Globus pallidus (tissue), 1 donor: ENCODE measurements at regions not wholly inside any gene's neighbourhood (a gene's known extent, or its start where the extent isn't known, plus 50 kb on each side); places are given as distances from the start of the nearest gene placed in this dataset.
"Not testable (repeated sequence)": the region's sequence is repeated elsewhere in the genome, so short reads cannot be mapped to it uniquely, and the experiment has no call there.

Source experiments
- DNase-seq: peaks from one replicate; pipeline ENCODE4 v3.0.0-alpha.2; 2015; ENCODE audit warnings: low spot score

DNA sequence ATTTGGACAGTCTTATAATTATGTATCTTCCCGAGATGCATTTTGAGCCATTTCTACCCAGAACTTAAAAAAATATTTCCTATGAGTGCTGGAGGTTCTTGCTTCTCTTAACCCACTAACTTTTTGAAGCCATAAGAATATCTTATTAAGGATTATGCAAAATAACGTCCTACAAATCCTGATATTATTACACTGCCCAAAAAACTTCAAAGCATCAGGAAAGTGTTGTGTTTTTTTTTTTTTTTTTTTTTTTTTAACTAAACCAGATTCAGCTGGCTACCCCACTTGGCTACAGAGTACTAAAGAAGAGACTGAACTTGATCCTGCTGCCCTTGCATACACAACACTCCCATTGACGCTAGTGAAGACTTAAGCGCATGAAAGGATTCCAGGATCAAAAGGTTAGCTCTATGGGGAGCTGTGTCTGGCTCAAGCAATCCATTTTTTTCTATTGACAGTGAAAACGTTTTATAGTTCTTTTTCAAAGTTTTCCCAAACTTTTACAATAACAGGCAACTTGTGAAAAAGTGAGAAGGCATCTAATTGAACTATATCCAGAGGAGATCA is 141.4 kb downstream of the KCNRG start:
- no peak for DNase-seq

DNA sequence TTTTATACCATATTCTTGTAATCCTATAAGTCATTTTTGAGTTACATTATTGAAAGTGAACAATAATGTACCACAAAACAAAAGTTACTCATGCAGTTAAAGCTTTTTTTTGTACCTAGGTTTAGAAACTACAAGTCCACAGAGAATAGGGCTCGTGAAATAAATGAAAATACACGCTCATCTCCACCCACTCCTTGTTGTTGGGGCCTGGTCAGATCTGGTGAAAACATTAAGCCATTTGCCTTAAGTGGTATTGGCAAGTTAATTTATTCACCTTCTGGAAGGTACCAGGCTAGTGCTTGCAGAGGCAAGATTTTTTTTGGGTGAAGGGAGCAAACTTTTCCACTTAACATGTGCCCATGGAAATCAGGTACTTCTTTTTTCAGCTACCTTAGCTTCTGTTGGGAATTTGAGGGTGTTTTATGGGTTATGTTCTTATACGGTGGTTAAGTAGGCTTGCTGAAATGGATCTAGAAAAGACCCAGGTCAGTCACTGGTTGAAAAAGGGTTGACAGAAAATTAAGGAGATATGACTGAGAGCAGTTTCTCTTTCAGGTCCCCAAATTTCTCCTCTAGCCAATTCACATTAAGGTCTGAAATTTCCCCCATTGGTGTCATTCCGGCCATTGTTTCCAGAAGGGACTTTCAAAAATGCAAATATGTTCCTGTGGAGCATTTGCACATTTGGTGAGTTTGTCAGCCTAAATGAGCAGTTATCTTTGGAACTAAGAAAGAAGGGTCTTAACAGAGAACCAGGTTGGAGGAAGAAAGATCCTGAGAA is 143.3 kb downstream of the KCNRG start:
- no peak for DNase-seq

DNA sequence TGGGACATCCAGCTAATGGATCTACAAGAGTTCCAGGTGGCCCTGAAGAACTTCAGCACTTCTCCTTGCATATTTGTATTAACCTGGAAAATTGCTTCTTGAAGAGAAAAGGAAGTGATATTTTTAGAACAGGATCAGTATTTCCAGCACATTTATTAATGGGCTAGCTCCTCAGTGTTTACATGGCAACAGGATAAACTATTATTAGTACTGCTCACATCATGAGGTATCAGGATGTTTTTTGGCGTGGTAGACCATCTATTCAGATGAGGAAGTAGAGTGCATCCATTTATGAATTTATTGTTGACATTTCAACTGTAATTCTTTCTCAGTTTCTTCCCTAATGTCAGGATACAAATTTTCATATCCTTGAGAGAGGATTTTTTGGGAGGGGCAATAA is 144.4 kb downstream of the KCNRG start:
- no peak for DNase-seq

DNA sequence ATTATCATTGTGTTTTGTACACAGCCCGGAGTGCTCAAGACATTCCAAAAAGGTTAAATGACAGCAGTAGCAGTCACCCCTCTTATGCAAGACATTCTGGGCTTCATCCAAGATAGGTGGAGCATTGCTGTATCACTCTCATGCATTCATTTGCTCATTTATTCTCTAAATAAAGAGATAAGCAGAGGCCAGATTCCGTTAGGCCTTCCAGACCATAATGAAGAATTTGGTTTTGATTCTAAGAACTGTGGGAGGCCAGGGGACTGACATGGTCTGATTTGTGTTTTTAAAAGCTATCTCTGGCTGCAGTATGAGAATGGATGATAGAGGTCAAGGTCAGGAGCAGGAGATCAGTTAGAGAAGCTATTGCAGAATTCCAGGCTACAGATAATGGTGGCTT is 145.8 kb downstream of the KCNRG start:
- DNase-seq = no peak

DNA sequence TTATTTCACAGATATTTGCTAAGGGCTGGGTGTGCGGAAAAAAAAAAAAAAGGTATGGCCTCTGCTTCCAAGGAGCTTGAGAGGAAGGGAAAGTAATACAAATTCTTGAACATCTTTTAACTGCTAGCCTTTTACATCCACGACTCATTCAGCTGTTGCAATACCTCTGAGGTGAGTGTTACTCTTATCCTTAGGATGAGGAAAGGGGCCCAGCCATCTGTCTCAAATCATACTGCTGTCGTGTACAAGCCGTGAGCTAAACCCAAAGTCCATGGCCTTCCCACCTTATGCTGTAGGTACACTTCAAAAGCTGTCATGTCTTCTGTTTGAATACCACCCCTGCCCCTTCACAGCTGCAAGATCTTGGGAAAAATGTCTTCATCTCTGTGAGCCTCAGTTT is 146.8 kb downstream of the KCNRG start:
- DNase-seq = no peak

DNA sequence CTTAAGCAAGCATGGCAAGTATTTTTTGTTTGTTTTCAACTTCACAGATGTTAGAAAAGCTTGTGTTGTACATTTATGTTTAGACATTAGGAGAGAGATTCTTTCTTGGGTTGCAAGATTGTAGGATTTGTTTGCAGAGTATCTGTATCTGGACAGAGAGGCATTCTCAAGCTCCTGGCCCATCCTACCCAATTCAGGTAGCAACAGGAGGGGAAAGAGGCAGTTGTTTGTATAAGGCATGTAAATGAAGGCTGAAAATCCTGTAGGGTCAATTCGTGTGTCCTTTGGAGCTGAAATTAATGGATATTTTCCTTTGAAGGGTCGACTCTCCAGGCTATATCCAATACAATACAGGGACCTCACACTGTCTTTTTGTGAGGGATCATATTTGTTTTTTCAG is 147.3 kb downstream of the KCNRG start:
- DNase-seq = no peak

DNA sequence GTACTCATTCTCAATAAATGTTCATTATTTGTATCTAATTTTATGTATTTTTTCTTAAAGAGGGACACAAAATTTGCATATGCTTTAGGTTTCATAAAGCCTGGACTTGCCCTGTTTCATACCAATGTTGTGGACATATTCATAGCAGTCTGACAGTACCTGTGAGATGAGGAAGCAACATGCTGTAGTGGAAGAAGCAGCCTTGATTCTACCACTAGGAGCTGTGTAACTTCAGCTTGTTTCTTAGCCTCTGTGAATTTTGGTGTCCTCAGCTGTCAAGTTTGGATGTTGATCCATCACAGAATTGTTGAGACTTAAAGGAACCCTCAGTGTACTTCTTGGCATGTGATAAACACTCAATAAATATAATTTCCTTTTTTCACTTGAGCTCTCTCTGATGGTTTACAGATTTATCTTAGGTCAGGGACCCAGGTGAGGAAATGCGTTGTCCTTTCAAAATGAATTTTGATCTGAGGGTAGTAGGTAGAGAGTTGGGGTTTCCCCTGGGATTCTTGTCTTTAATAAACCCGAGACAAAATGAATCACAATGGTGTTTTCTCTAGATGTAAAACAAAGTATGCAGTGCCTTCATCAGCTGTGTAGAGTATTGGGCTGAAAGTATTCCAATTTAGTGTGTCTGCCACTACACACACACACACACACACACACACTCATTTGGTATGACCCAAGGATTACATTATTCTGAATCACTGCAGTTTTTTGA is 152.1 kb downstream of the KCNRG start:
- DNase-seq = no peak

DNA sequence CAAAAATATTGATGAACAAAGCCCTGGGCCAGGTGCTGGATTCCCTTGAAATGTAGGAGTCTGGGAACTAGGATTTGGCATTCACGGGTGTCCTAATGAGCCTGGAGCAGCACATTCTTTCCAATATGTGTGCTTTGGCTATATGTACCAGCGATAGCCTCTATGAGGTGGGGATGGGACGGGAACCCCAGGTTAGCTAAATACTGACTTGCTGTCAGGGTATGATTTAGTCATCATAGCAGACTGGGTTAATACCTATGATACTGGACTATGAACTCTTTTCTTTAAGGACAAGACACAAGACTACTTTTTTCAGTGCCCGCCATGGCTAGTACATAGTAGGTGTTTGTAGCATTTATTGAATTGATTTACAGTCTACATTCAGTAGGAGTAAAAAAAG is 152.7 kb downstream of the KCNRG start:
- no peak for DNase-seq

DNA sequence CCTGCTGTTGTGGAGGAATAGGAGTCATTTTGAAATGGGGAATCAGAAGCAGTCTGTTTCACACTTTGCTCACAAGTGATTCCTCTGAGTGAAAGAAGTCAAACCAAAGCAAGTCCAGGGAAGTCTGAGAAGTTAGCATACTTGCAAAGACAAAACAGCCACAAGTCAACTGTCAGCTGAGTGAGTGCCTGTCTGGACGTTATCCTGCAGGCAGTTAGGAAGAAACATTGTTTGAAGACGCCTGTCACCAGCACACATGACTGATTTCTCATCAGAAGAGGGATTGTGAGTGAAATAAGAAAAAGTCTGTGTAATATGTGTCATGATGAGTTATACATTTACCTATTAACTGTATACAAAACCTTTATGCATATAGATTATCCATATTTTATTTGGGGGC is 153.5 kb downstream of the KCNRG start:
- DNase-seq = no peak

DNA sequence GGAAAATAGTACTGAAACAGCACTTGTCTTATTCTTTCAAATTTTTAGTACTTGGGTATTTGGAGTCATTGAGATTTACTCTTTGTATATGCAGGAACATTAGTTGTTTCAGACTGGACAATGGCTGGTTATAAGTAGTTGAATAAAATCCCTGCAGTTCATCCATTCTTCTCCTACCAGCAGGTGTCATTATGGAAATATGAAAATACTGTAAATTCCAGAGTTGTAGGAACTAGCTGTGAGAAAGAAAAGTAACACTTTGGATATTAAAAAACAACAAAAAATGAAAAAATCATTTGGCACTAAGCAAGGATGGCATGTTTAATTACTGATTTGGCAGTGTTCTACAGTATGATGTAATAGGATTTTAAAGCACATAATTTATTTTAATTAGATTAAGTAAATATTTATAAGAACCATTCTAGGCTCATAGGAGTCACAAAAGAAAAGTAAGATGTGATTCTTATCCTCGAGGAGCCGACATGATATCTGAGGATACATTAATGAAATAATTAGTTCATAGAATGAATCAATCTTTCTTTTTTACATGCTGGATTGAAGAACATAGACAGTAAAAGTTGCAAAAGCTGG is 155.3 kb downstream of the KCNRG start:
- no peak for DNase-seq

DNA sequence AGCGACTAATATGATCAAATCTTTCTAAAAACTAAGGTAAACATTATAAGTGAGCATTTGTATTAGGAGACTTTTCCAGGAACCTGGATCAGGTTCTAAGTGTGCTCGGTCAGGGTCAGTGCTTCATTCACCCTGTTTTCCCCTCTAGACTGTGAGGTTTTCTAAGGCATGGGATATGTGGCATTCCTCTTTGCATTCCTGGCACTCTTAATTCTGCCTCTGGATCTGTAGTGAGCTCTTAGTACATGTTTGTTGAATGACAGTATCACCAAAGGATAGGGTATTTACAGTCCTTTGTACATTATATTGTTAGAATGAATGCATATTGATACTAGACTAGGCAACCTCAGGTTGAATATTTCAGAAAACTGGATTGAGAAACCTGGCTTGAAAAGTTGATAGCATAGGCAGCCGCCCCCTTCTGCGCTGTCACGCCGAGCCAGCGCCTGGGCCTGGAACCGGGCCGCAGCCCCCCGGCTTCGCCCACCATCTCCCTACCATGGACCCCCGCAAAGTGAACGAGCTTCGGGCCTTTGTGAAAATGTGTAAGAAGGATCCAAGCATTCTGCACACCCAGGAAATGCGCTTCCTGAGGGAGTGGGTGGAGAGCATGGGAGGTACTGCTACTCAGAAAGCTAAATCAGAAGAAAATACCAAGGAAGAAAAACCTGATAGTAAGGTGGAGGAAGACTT is 156.5 kb downstream of the KCNRG start:
- no peak for DNase-seq

DNA sequence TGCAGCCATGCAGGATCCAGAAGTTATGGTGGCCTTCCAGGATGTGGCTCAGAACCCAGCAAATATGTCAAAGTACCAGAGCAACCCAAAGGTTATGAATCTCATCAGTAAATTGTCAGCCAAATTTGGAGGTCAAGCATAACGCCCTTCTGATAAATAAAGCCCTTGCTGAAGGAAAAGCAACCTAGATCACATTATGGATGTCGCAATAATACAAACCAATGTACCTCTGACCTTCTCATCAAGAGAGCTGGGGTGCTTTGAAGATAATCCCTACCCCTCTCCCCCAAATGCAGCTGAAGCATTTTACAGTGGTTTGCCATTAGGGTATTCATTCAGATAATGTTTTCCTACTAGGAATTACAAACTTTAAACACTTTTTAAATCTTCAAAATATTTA is 157.8 kb downstream of the KCNRG start:
- DNase-seq = not testable (repeated sequence)

DNA sequence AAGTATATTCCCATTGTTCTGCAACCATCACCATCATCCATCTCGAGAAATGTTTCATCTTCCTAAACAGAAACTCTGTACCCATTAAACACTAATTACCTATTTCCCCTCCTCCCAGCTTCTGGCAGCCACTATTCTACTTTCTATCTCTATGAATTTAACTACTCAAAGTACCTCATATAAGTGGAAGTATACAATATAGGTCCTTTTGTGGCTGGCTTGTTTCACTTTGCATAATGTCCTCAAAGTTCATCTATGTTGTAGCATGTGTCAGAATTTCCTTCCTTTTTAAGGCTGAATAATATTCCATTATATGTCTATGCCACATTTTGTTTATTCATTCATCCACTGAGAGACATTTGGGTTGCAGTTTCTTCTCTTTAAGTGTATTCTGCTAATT is 159.4 kb downstream of the KCNRG start:
- no peak for DNase-seq

DNA sequence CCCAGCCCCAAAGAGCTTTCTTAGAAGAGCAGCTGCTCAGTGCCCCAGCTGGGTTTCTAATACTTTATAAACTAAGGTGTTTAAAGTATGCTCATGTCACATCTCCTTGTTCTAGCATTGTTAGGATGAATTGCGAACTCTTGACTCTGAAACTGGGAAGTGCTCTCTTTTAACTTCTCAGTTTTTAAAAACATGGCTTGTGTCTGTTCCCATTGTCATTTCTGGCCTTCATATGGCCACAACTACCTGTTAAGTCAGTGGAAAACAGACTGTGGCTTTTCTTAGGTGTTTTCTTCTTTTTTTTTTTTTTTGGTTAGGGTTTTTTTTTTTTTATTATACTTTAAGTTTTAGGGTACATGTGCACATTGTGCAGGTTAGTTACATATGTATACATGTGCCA is 164.7 kb downstream of the KCNRG start:
- DNase-seq = no peak

DNA sequence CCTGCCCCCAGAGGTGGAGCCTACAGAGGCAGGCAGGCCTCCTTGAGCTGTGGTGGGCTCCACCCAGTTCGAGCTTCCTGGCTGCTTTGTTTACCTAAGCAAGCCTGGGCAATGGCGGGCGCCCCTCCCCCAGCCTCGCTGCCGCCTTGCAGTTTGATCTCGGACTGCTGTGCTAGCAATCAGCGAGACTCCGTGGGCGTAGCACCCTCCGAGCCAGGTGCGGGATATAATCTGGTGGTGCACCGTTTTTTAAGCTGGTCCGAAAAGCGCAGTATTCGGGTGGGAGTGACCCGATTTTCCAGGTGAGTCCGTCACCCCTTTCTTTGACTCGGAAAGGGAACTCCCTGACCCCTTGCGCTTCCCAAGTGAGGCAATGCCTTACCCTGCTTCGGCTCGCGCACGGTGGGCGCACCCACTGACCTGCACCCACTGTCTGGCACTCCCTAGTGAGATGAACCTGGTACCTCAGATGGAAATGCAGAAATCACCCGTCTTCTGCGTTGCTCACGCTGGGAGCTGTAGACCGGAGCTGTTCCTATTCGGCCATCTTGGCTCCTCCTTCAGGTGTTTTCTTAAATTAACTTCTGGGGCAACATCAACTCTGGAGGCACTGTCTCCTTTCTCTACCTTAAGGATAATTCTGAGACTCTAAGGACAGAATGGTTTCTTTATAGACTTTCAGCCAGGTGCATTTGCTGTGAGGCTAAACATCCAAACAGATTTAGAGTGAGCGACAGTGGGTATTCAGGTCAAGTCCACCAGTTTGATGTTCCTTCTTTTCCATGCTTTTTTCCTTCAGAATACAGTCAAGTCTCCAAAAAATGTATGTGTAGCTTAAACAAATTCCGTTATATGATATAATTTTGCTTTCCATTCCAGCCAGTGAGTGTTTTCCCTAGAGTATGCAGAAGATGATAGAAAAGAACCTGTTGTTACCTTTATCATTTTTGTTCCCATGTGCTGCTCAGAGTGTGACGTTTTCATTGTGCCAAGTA is 170.8 kb downstream of the KCNRG start:
- DNase-seq = not testable (repeated sequence)

DNA sequence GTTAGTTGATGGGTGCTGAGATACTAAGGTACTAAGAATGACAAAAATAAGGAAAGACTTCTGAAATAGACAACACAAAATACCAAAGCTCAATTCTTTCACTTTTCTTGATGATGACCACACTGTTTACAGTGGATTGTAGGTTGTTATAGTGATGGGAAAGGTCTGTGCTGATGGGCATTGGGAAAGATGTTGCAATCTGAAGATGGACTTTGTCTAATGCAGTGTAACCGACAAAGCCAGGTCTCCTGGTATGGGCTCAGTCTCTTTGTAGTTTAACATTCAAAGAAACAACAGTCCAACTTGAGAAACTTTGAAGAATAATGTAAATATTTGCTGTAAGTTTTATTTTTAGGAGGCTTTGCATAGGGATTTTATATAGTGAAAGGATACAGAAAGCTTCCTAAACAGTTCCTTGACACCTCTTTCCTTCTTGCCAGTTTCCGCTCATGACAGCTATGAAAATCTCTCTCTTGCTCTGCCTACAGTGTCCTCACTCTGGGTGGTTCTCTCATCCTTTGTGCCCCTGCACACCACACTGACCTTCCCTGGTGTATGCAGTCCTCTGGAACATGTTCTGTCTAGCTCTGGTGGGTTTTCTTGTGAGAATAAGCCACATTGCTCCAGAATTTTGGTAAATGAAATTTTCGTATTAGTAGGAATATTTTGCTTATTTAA is 172.2 kb downstream of the KCNRG start:
- DNase-seq = no peak

DNA sequence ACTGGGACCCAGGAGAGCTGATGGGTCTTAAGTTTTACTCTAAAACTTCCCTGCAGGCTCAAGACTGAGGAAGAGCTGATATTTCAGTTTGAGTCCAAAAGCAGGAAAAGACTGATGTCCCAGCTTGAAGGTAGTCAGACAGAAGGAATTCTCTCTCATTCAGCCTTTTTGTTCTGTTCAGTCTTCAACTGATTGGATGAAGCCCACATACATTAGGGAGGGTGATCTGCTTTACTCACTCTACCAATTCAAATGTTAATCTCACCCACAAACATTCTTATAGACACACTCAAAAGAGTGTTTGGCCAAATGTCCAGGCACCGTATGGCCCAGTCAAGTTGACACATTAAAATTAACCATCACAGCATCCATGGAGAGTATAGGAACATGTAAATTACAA is 173.5 kb downstream of the KCNRG start:
- DNase-seq = no peak

DNA sequence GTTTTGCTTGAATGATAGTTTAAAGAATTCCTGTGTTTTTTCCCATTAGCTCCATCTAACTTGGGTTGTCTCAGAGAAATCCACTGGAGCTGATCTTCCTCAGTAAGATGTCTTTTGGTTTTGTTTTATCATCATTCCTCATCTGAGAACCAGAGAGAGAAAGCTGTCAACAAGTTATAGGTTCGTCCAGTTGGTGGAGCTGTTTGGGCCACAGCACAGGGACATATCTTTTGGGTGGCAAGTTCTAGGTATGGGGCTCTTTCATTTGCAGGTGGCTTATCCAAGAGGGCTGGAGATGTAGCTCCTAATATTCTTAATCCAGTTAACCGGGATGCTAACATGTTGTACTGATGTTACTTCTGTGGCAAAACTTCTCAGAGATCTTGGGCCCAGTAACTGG is 174.2 kb downstream of the KCNRG start:
- no peak for DNase-seq

DNA sequence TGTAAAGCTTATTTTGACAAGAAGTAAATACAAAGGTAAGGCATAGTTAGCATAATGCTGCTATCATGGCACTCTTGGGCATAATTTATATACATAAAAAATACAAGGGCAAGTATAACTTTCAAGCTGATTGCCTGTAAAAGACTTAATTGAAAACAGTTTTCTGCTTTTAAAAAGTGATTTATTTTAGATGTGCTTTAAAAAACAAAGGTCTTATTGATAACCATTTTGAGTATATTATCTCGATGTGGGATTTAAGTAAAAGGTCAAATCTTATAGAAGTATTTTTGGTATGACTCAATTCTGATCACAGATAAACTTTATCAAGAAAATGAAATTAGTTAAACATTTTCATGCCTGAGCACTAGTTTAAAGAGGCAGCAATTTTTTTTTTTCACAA is 175.8 kb downstream of the KCNRG start:
- no peak for DNase-seq

DNA sequence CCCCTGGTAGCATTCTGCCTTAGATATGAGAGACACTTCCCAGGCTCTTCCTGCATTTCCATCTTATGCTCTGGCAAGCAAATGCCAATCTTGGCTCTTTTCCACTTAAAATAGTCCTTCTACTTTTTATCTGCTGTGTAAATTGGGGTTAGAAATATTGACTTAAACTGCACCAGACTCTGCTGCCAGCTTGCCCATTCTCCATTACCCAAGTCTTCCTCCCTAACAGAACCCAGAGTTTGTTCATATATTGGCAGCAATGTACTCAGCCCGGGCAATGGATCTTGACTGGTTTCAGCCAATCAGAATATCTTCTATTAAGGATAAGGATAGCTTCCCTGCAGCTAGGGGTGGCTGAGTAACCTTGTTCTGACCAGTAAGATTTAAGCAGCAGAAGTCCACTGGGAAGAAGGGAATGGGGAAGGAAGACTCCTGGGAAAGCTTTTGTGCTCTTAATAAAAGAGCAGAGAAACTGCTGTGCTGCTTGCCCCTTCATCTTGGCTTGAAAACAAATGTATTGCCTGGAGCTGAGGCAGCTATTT is 177.1 kb downstream of the KCNRG start:
- DNase-seq = no peak
